Smooth muscle cell (in vitro differentiated cells): ENCODE measurements at regions not wholly inside any gene's neighbourhood (a gene's known extent, or its start where the extent isn't known, plus 50 kb on each side); places are given as distances from the start of the nearest gene placed in this dataset.

Source experiments
- DNase-seq: peaks from one replicate; lab custom pipeline; 2025; ENCODE audit not compliant: unreplicated experiment; lab: John Stamatoyannopoulos, UW
- H2AFZ ChIP-seq: fragments of 200-600 bp; sonication (generic); 2 replicates; pipeline ENCODE4 v1.6.0; 2016; ENCODE audit warnings: antibody characterized with exemption, low read depth, mild to moderate bottlenecking
- H3F3A ChIP-seq: fragments of 200-600 bp; sonication (generic); 2 replicates; pipeline ENCODE4 v1.6.0; 2017; ENCODE audit warnings: antibody characterized with exemption, low read depth
- H3K27ac ChIP-seq: fragments of 200-600 bp; sonication (generic); 2 replicates; pipeline ENCODE4 v1.5.1; 2016; ENCODE audit warnings: low read depth, mild to moderate bottlenecking
- H3K27me3 ChIP-seq: fragments of 200-600 bp; sonication (generic); 2 replicates; pipeline ENCODE4 v1.6.1; 2016; ENCODE audit warnings: low read depth, mild to moderate bottlenecking
- H3K36me3 ChIP-seq: fragments of 200-600 bp; sonication (generic); 2 replicates; pipeline ENCODE4 v1.5.1; 2016; ENCODE audit warnings: low read depth
- H3K4me1 ChIP-seq: fragments of 200-600 bp; sonication (generic); 2 replicates; pipeline ENCODE4 v1.5.1; 2016; ENCODE audit warnings: low read depth
- H3K4me2 ChIP-seq: fragments of 200-600 bp; sonication (generic); 2 replicates; pipeline ENCODE4 v1.6.0; 2016; ENCODE audit warnings: mild to moderate bottlenecking
- H3K4me3 ChIP-seq: fragments of 200-600 bp; sonication (generic); 2 replicates; pipeline ENCODE4 v1.5.1; 2016; ENCODE audit warnings: mild to moderate bottlenecking
- H3K79me2 ChIP-seq: fragments of 200-600 bp; sonication (generic); 2 replicates; pipeline ENCODE4 v1.6.0; 2016; ENCODE audit warnings: low read depth, mild to moderate bottlenecking
- H3K9ac ChIP-seq: fragments of 200-600 bp; sonication (generic); 2 replicates; pipeline ENCODE4 v1.6.0; 2016; ENCODE audit warnings: low read depth
- H3K9me3 ChIP-seq: fragments of 200-600 bp; sonication (generic); replicated peaks from 2 replicates; pipeline ENCODE4 v1.5.1; 2016; ENCODE audit warnings: low read depth
- H4K20me1 ChIP-seq: fragments of 200-600 bp; sonication (generic); 2 replicates; pipeline ENCODE4 v1.6.0; 2016; ENCODE audit warnings: low read depth
- WGBS: methylation state at CpG from one replicate; pipeline ENCODE4 v1.1.7; 2016; ENCODE audit warnings: low lambda C conversion rate; 5-methylcytosine and 5-hydroxymethylcytosine counted together
- TF ChIP-seq, protein P1 (sequence below): fragments of 200-600 bp; sonication (generic); IDR thresholded peaks from 2 replicates; pipeline ENCODE4 v1.5.1; 2017; ENCODE audit warnings: borderline replicate concordance, mild to moderate bottlenecking, antibody characterized with exemption; ENCODE audit not compliant: insufficient read depth, poor library complexity, severe bottlenecking

GRCh38 chr6:21804941-21805610 is 211.5 kb downstream of the SOX4 start:
- 78% methylated on average over 8 of the region's 8 CpGs for WGBS
- H3K79me2 ChIP-seq: no peaks in the 10 kb centered on the region
- DNase-seq: no peak
- peaks cover 13% of the 10 kb centered on the region for H3K4me1 ChIP-seq
- H3K27me3 ChIP-seq: no peaks in the 10 kb centered on the region
- H2AFZ ChIP-seq: no peak overlapping the region
- H3K27ac ChIP-seq: no peak overlapping the region
- no peak overlapping the region for H3K4me3 ChIP-seq
- peaks cover 6% of the 10 kb centered on the region for H4K20me1 ChIP-seq
- H3K4me2 ChIP-seq: no peak overlapping the region
- H3K9ac ChIP-seq: no peak overlapping the region
- H3K9me3 ChIP-seq: no peaks in the 10 kb centered on the region
- H3K36me3 ChIP-seq: no peaks in the 10 kb centered on the region
- peaks cover 13% of the 10 kb centered on the region for H3F3A ChIP-seq
- TF ChIP-seq, protein P1, sequence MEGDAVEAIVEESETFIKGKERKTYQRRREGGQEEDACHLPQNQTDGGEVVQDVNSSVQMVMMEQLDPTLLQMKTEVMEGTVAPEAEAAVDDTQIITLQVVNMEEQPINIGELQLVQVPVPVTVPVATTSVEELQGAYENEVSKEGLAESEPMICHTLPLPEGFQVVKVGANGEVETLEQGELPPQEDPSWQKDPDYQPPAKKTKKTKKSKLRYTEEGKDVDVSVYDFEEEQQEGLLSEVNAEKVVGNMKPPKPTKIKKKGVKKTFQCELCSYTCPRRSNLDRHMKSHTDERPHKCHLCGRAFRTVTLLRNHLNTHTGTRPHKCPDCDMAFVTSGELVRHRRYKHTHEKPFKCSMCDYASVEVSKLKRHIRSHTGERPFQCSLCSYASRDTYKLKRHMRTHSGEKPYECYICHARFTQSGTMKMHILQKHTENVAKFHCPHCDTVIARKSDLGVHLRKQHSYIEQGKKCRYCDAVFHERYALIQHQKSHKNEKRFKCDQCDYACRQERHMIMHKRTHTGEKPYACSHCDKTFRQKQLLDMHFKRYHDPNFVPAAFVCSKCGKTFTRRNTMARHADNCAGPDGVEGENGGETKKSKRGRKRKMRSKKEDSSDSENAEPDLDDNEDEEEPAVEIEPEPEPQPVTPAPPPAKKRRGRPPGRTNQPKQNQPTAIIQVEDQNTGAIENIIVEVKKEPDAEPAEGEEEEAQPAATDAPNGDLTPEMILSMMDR: no peak

- H3K79me2 ChIP-seq: no peaks in the 10 kb centered on the region
- peaks cover 13% of the 10 kb centered on the region for H3F3A ChIP-seq
- no peak for DNase-seq
- no peaks in the 10 kb centered on the region for H3K36me3 ChIP-seq
- H3K27me3 ChIP-seq: no peaks in the 10 kb centered on the region
- H3K27ac ChIP-seq: peak overlapping the region; percentile 59
- no peak overlapping the region for H3K9ac ChIP-seq
- 73% methylated on average over 2 of the region's 2 CpGs for WGBS
- TF ChIP-seq, protein P1: no peak
- H4K20me1 ChIP-seq: no peaks in the 10 kb centered on the region
- H3K9me3 ChIP-seq: no peaks in the 10 kb centered on the region
- no peaks in the 10 kb centered on the region for H3K4me1 ChIP-seq
- no peak overlapping the region for H2AFZ ChIP-seq
- H3K4me2 ChIP-seq: no peak overlapping the region
- no peak overlapping the region for H3K4me3 ChIP-seq
These were observed 213.9 kb downstream of the SOX4 start for GRCh38 chr6:21807299-21808044.

GRCh38 chr6:21808045-21808470 is 214.5 kb downstream of the SOX4 start:
- H3K27ac ChIP-seq: peak overlapping the region; percentile 59
- TF ChIP-seq, protein P1: no peak
- DNase-seq: no peak
- peaks cover 13% of the 10 kb centered on the region for H3F3A ChIP-seq
- no peak overlapping the region for H2AFZ ChIP-seq
- 25% methylated on average over 7 of the region's 7 CpGs for WGBS
- peak overlapping the region; percentile 81 for H3K4me2 ChIP-seq
- H3K27me3 ChIP-seq: no peaks in the 10 kb centered on the region
- H4K20me1 ChIP-seq: no peaks in the 10 kb centered on the region
- no peaks in the 10 kb centered on the region for H3K79me2 ChIP-seq
- no peaks in the 10 kb centered on the region for H3K9me3 ChIP-seq
- H3K9ac ChIP-seq: no peak overlapping the region
- no peak overlapping the region for H3K4me3 ChIP-seq
- no peaks in the 10 kb centered on the region for H3K36me3 ChIP-seq
- H3K4me1 ChIP-seq: no peaks in the 10 kb centered on the region
